GM23338 (cell line): ENCODE measurements at regions not wholly inside any gene's neighbourhood (a gene's known extent, or its start where the extent isn't known, plus 50 kb on each side); places are given as distances from the start of the nearest gene placed in this dataset.

Source experiments
- ATAC-seq: fragments of 200-7000 bp; cut with Tn5 transposase; 3 replicates; pipeline ENCODE4 v1.9.1; 2020
- DNase-seq: peaks from one replicate; pipeline ENCODE4 v3.0.0-alpha.2; 2015; ENCODE audit warnings: low spot score
- H2AFZ ChIP-seq: fragments of 200-600 bp; sonication (generic); 2 replicates; pipeline ENCODE4 v1.8.0; 2016; ENCODE audit warnings: antibody characterized with exemption, mild to moderate bottlenecking, moderate library complexity
- H3F3A ChIP-seq: fragments of 200-600 bp; sonication (generic); replicated peaks from 2 replicates; pipeline ENCODE4 v1.8.0; 2017; ENCODE audit warnings: antibody characterized with exemption, mixed run types, low read depth
- H3K27ac ChIP-seq: fragments of 200-600 bp; sonication (generic); 2 replicates; pipeline ENCODE4 v1.6.1; 2016; ENCODE audit warnings: low read depth
- H3K27me3 ChIP-seq: fragments of 200-600 bp; sonication (generic); 2 replicates; pipeline ENCODE4 v1.8.0; 2016; ENCODE audit warnings: mild to moderate bottlenecking, mixed run types, moderate library complexity; ENCODE audit not compliant: insufficient read depth
- H3K36me3 ChIP-seq: fragments of 200-600 bp; sonication (generic); 2 replicates; pipeline ENCODE4 v1.8.0; 2016; ENCODE audit warnings: mild to moderate bottlenecking; ENCODE audit not compliant: insufficient read depth
- H3K4me1 ChIP-seq: fragments of 200-600 bp; sonication (generic); 2 replicates; pipeline ENCODE4 v1.8.0; 2016; ENCODE audit warnings: mild to moderate bottlenecking, moderate library complexity; ENCODE audit not compliant: insufficient read depth
- H3K4me2 ChIP-seq: fragments of 200-600 bp; sonication (generic); 2 replicates; pipeline ENCODE4 v1.7.1; 2017; ENCODE audit warnings: mixed run types
- H3K4me3 ChIP-seq: fragments of 200-600 bp; sonication (generic); 2 replicates; pipeline ENCODE4 v1.6.1; 2016; ENCODE audit warnings: mixed run types
- H3K79me2 ChIP-seq: fragments of 200-600 bp; sonication (generic); replicated peaks from 2 replicates; pipeline ENCODE4 v1.8.0; 2017; ENCODE audit warnings: mild to moderate bottlenecking; ENCODE audit not compliant: insufficient read depth
- H3K9me2 ChIP-seq: fragments of 200-600 bp; sonication (generic); 2 replicates; pipeline ENCODE4 v1.8.0; 2017; ENCODE audit not compliant: insufficient read depth
- H4K20me1 ChIP-seq: fragments of 200-600 bp; sonication (generic); replicated peaks from 2 replicates; pipeline ENCODE4 v1.8.0; 2017; ENCODE audit warnings: mild to moderate bottlenecking; ENCODE audit not compliant: insufficient read depth
- H3K27ac Mint-ChIP-seq: 2 replicates; pipeline ENCODE4 v1.8.0; 2020; ENCODE audit warnings: inconsistent platforms, mild to moderate bottlenecking, moderate library complexity, mixed read lengths
- H3K27me3 Mint-ChIP-seq: 3 replicates; pipeline ENCODE4 v1.8.0; 2022; ENCODE audit warnings: low read depth, mild to moderate bottlenecking, moderate library complexity, mixed read lengths, inconsistent platforms; ENCODE audit not compliant: insufficient read depth, poor library complexity
- H3K36me3 Mint-ChIP-seq: 3 replicates; pipeline ENCODE4 v1.8.0; 2021; ENCODE audit warnings: low read depth, mild to moderate bottlenecking, inconsistent platforms, moderate library complexity, mixed read lengths
- H3K4me1 Mint-ChIP-seq: 3 replicates; pipeline ENCODE4 v1.8.0; 2020; ENCODE audit warnings: mild to moderate bottlenecking, inconsistent platforms, mixed read lengths
- H3K4me3 Mint-ChIP-seq: 3 replicates; pipeline ENCODE4 v1.8.0; 2021; ENCODE audit warnings: moderate library complexity, mild to moderate bottlenecking, inconsistent platforms, mixed read lengths
- H3K9me3 Mint-ChIP-seq: 3 replicates; pipeline ENCODE4 v1.8.0; 2020; ENCODE audit warnings: moderate library complexity, mild to moderate bottlenecking, inconsistent platforms, mixed read lengths
- CREB1 ChIP-seq: fragments of 250-450 bp; sonication (Bioruptor Pico); IDR thresholded peaks from 2 replicates; pipeline ENCODE4 v1.5.0; 2020; ENCODE audit warnings: low read depth, mild to moderate bottlenecking, moderate library complexity
- CTCF ChIP-seq, 2 experiments: fragments of 200-600 bp in 1 of 2; sonication (generic) in 1 of 2; conservative IDR thresholded peaks; 2 replicates each; pipeline versions ENCODE4 v1.5.1 to v1.6.1; 2016 to 2017; ENCODE audit warnings: antibody characterized with exemption in 2 of 2, low read depth in 2 of 2, mild to moderate bottlenecking in 2 of 2, moderate library complexity in 1 of 2
- ETS1 ChIP-seq: IDR thresholded peaks from 2 replicates; pipeline ENCODE4 v1.6.1; 2016; ENCODE audit warnings: antibody characterized with exemption
- EZH2 ChIP-seq: fragments of 200-600 bp; sonication (generic); IDR thresholded peaks from one replicate; pipeline ENCODE4 v1.8.0; 2017; ENCODE audit warnings: antibody characterized with exemption, mild to moderate bottlenecking, low read depth; ENCODE audit not compliant: unreplicated experiment
- EZH2phosphoT487 ChIP-seq: fragments of 200-600 bp; sonication (generic); IDR thresholded peaks from one replicate; pipeline ENCODE4 v1.8.1; 2018; ENCODE audit warnings: antibody characterized with exemption; ENCODE audit not compliant: unreplicated experiment
- JUNB ChIP-seq: IDR thresholded peaks from one replicate; pipeline ENCODE4 v1.6.1; 2016; ENCODE audit warnings: antibody characterized with exemption; ENCODE audit not compliant: unreplicated experiment
- NANOG ChIP-seq: IDR thresholded peaks from 2 replicates; pipeline ENCODE4 v1.6.1; 2016; ENCODE audit warnings: antibody characterized with exemption, borderline replicate concordance
- POLR2AphosphoS5 ChIP-seq: IDR thresholded peaks from 2 replicates; pipeline ENCODE4 v1.6.1; 2016; ENCODE audit warnings: antibody characterized with exemption, low read depth
- STAT1 ChIP-seq: IDR thresholded peaks from one replicate; pipeline ENCODE4 v1.6.1; 2016; ENCODE audit warnings: antibody characterized with exemption; ENCODE audit not compliant: unreplicated experiment
- ZNF114 ChIP-seq: fragments of 250-450 bp; sonication (Bioruptor Pico); IDR thresholded peaks from 2 replicates; pipeline ENCODE4 v1.5.0; 2020; ENCODE audit warnings: mild to moderate bottlenecking, moderate library complexity
- ZNF331 ChIP-seq: fragments of 250-450 bp; sonication (Bioruptor Pico); IDR thresholded peaks from 2 replicates; pipeline ENCODE4 v1.5.0; 2020; ENCODE audit warnings: low read depth, mild to moderate bottlenecking, moderate library complexity

DNA sequence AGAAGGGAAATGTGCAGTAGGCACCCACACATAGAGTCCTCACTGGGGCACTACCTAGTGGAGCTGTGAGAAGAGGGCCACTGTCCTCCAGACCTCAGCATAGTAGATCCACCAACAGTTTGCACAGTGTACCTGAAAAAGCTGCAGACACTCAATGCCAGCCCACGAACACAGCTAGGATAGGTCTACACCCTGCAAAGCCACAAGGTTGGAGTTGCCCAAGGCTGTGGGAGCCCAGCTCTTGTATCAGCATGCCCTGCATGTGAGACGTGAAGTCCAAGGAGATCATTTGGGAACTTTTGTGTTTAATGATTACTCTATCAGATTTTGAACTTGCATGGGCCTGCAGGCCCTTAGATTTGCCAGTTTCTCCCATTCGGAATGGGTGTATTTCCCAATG, 299.4 kb upstream of the OLFM3 start:
- no peaks in the 10 kb centered on the region for H3K27me3 Mint-ChIP-seq
- no peaks in the 10 kb centered on the region for H3K4me1 ChIP-seq
- H3K27ac ChIP-seq: no peak overlapping the region
- H3K4me3 ChIP-seq: no peak overlapping the region
- H3K36me3 ChIP-seq: no peaks in the 10 kb centered on the region
- H3K36me3 Mint-ChIP-seq: no peaks in the 10 kb centered on the region; the same call in 2 of the 3 replicates
- no peaks in the 10 kb centered on the region for H4K20me1 ChIP-seq
- no peak overlapping the region for H2AFZ ChIP-seq
- H3K4me2 ChIP-seq: no peak overlapping the region
- peaks cover 7% of the 10 kb centered on the region; the same call in 1 of the 2 replicates for H3K9me2 ChIP-seq
- no peak for DNase-seq
- no peaks in the 10 kb centered on the region for H3K4me1 Mint-ChIP-seq
- TF ChIP-seq JUNB (no peak), CREB1 (CRISPR knock-in tag) (no peak), EZH2phosphoT487 (no peak), ETS1 (no peak), EZH2 (no peak), CTCF (conservative IDR thresholded peaks at IDR 0.05; ENCODE audit: low read depth in 2 of 2) (no peak), NANOG (no peak), ZNF331 (CRISPR knock-in tag) (no peak), STAT1 (no peak)
- no peaks in the 10 kb centered on the region for H3K79me2 ChIP-seq
- no peak for ATAC-seq
- H3K4me3 Mint-ChIP-seq: no peak overlapping the region
- H3K9me3 Mint-ChIP-seq: peaks cover 12% of the 10 kb centered on the region
- no peaks in the 10 kb centered on the region for H3K27me3 ChIP-seq
- no peak overlapping the region for H3K27ac Mint-ChIP-seq
- no peaks in the 10 kb centered on the region for H3F3A ChIP-seq

DNA sequence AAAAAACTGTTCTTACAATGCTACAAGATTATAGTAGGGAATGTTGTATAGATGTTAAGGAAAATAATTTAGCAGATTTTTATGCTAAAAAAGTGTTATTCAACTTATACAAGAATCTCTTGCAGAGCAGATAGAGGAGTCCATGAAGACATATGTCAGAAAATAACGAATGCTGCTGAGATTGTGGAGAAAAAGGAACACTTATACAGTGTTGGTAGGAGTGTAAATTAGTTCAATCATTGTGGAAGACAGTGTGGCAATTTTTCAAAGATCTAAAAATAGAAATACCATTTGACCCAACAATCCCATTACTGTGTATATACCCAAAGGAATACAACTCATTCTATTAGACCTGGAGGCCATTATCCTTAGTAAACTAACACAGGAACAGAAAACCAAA, 286.2 kb upstream of the OLFM3 start:
- no peaks in the 10 kb centered on the region for H3K36me3 Mint-ChIP-seq
- Histone ChIP-seq H4K20me1 (no peaks in the 10 kb centered on the region), H2AFZ (no peak overlapping the region), H3K36me3 (no peaks in the 10 kb centered on the region), H3K4me2 (no peak overlapping the region), H3F3A (no peaks in the 10 kb centered on the region), H3K27ac (no peak overlapping the region), H3K79me2 (no peaks in the 10 kb centered on the region), H3K4me3 (no peak overlapping the region), H3K27me3 (no peaks in the 10 kb centered on the region), H3K4me1 (no peaks in the 10 kb centered on the region), H3K9me2 (no peaks in the 10 kb centered on the region)
- no peak for DNase-seq
- no peaks in the 10 kb centered on the region for H3K4me1 Mint-ChIP-seq
- no peaks in the 10 kb centered on the region; the same call in 2 of the 3 replicates for H3K9me3 Mint-ChIP-seq
- H3K4me3 Mint-ChIP-seq: no peak overlapping the region
- H3K27me3 Mint-ChIP-seq: no peaks in the 10 kb centered on the region
- H3K27ac Mint-ChIP-seq: no peak overlapping the region
- ATAC-seq: no peak
- TF ChIP-seq ZNF331 (CRISPR knock-in tag) (no peak), CTCF (conservative IDR thresholded peaks at IDR 0.05; ENCODE audit: low read depth in 2 of 2) (no peak), STAT1 (no peak), ZNF114 (no peak), CREB1 (CRISPR knock-in tag) (no peak), POLR2AphosphoS5 (no peak), JUNB (no peak)
